DMS79 (cell line): ENCODE measurements at regions not wholly inside any gene's neighbourhood (a gene's known extent, or its start where the extent isn't known, plus 50 kb on each side); places are given as distances from the start of the nearest gene placed in this dataset.

Source experiments
- DNase-seq: peaks from one replicate; lab custom pipeline; 2025; lab: John Stamatoyannopoulos, UW

DNA sequence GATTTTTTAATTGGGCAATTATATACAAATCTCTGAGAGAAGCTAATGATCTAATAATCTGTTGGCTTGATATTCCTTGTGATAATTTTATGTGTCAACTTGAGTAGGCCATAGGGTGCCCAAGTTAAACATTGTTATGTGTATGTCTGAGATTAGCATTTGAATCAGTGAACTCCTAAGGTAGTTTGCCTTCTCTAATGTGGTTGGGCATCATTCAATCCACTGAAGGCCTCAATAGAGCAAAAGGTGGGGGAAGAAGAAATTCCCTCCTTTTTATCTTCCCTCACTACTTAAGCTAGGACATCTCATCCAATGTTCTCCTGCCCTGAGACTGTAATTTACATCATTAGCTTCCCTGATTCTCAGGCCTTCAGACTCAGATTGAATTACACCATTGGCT, 394.5 kb downstream of the LMO4 start:
- DNase-seq = no peak

DNA sequence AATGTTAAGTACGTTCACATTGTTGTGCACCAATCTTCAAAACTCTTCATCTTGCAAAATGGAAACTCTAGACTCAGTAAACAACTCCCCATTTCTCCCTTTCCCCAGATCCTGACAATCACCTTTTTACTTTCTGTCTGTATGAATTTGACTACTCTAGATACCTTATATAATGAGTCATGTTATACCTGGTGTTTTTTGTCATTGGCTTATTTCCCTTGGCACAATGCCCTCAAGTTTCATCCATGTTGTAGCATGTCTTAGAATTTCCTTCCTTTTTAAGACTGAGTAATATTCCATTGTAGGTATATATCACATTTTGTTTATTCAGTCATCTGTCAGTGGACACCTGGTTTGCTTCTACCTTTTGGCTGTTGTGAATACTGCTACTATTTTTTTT, 399.5 kb downstream of the LMO4 start:
- no peak for DNase-seq

DNA sequence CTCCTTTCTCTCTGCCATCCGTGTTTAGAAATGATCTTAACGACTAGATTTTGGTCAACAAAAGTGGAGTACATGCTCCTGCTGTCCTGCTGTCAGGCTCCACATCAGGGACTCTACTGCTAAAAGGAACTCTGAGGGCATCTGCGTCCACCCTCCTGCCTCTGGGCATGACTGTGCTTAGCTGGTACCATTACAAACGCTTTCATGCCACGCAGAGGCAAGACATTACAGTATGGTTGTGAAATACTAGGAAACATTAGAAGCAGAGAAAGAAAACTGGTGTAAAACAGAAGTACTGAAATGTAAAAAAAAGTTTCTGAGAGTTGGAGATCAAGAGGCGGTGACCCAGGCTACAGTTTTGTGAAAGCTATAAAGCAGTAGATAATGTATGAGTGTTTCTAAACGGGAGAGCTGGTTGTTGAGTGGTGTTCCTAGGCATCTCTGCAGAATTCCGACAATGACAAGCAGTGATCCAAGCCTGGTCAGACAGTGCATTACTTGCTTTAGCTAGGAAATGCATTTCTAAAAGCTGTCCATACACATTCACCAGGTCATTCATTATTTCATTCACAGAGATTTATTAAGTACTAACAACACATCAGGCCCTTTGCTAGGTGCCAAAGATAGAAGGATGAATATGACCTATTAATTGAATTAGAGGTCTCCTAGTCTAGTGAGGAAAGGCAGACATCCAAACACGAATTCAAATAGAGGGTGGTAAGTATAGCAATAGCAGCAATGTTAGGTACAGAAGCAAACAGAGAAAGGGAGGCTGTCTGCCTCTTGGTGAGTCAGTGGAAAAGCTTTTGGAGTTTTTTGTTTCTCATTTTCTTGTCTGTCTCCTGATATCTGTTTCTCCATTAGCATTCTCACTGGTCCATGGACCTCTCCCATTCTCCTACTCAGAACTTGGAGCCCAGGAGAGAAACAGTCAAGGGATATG, 401.9 kb downstream of the LMO4 start:
- DNase-seq = no peak

DNA sequence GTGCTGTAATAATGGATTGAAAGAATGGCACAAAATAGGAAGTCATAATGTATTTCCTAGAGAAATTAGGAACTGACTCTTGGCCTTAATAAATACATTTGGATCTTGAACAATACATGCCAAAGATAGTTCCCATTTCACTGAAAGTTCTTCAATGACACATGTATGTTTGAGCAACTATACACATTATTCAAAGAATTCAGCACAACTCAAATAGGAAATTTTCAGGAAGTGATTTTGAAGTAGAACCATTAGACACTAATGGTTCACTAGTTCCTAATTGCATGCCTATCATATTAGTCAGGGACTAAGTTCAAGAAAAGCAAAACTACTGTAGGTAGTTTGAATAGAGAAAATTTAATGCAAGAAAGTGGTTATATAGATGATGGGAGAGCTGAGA, 404.7 kb downstream of the LMO4 start:
- no peak for DNase-seq

DNA sequence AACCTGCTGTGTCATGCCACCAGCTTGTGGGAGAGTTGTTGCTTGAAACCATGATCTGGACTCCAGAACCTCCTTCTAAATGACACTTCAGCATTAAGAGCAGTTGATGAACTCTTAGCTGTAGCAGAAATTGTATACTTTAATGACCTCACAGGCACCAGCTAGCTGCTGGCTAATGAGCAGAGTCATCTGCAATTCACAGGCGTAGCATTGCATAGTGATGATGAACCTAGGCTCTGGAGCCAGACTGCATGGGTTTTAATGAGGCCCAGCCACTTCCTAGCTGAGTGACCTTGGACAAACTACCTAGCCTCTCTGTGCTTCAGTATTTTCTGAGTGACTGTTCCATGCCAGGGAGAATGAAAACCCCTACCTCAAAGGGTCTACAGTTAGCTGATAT, 407.1 kb downstream of the LMO4 start:
- no peak for DNase-seq

DNA sequence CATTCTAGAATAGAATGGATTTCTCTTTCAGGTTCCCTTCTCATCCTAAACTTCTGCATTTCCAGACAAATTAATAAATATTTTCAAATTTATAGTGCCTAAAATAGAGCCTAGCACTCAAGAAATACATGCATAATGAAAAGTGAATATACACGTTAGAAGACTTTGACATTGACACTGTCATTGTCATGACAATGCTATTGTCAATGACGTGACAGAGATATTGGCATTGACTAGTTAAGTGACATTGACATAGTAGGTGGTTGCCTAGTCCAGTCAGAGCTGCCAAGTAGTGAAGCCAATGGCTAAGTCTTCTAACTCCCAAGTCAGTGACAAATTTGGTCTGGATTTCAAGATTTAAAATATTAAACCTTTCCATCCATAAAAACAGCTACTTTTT, 410.5 kb downstream of the LMO4 start:
- no peak for DNase-seq

DNA sequence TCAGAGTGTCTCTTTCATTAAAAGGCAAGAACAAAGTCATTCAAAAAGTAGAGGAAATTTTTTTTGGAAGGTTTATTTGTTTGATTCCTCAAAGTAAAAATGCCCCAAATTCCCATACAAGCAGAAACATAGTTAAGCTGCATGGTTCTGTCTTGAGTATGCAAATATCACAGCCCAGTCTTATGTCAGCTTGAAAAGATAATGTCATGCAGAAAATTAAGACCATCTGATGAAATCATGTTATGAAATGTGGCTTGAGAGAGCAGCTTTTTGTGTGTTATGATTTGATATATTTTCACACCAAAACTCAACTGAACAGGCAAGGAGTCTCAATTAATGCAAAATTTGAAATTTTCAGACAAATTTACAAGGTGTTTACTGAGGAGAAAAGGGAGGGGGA, 411.0 kb downstream of the LMO4 start:
- no peak for DNase-seq

DNA sequence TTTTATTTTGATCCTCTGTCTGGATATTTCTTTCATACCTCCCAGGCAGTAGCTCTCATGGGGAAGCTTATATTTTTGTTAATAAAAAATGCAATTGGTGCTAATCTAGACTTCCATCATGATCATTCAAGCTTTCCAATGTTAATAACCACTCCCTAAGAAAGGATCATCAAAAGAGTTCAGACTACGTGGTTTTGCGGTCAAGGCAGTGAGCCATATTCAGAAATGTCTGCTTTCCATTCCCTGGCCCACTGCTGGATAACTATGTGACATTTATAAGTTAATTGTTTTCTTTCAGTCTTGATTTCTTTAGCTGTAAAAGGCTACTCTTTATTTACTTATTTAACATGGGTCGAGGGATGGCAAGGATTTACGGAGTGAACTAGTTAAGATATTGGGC, 414.6 kb downstream of the LMO4 start:
- no peak for DNase-seq

DNA sequence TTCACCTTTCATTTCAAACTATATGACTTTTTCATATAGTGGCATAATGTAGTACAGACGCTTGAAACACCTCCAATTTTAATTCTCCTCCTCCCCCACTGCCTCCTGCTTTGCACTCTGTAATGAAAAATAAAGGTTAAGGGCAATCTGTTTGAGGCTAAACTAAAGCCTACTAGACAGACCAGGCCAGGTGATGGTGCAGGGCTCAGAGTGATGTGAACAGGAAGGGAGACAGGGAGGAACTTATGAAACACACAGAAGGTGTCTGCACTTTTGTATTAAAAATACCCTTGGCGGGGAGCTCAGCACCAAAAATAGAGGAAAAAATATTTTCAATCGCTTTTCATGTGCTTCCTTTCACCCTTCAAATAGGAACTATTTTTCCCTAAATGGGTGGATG, 415.4 kb downstream of the LMO4 start:
- DNase-seq = no peak

DNA sequence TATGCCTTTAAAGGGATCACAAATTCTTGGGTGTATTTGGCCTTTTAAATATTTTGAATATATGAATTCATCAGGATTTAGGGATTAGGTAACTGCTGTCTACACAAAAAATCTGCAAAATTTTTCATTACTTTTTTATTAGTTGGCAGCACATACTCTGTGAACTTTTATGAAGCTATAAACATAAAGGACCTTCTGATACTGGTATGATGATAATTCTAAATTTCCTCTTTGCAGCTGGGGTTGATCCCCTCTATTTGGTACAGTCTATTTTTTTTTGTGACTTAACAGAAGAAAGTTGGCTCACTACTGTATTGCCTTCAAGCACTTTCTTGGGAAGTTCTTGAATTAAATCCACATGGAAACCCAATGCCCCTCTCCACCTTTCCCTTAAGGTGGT, 416.1 kb downstream of the LMO4 start:
- no peak for DNase-seq

DNA sequence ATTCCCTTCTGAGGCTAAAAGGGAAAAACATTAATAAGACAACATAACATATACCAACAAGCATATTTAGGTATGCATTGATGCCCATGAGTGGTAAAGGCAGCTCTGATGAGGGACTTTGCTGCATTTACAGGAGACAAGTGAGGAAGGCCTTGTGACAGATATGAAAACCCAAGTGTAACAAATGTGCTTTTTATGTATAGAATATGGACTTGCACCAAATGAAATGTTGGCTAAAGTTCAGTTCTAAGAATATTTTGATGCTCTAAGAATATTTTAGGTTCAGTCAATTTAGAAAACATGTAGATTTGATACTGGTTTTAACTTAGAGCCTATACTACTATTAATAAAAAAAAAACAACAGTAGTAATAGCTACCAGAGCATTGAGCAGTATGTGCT, 424.7 kb downstream of the LMO4 start:
- DNase-seq = no peak

DNA sequence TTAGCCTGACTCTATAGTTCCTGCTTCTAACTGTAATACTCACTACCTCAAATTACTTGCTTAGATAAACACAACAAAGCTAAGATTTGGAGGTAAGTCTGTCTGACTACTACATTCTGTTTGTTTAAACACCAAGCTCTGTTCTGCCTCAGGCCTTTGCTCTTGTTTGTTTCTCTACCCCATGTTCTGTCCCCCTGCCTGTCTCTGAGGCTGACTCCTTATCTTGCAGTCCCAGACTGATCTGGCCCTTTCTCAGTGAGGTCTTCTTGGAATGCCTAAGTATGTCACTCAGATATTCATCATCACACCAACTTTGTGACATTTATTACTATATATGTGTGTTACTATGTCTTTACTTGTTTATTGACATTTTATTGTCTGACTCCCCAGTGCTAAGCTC, 425.5 kb downstream of the LMO4 start:
- no peak for DNase-seq

DNA sequence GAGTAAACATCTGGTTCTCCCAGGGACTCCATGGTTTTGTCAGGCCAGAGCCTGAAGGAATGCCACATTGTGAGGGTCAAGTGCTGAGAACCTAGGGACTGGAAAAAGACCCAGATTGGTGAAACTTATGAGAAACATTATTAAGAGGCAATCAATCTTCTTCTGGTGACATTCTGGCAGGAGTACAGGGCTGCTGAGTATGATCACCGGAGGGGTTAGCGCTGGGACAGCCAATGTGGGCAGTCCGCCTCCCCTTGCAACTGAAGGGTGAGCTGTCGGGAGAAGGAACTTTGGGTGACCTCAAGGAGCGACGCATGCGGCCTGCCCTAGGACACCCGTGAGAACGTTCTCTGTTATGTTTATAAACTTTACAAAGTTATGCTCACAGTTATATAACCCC, 429.0 kb downstream of the LMO4 start:
- DNase-seq = no peak

DNA sequence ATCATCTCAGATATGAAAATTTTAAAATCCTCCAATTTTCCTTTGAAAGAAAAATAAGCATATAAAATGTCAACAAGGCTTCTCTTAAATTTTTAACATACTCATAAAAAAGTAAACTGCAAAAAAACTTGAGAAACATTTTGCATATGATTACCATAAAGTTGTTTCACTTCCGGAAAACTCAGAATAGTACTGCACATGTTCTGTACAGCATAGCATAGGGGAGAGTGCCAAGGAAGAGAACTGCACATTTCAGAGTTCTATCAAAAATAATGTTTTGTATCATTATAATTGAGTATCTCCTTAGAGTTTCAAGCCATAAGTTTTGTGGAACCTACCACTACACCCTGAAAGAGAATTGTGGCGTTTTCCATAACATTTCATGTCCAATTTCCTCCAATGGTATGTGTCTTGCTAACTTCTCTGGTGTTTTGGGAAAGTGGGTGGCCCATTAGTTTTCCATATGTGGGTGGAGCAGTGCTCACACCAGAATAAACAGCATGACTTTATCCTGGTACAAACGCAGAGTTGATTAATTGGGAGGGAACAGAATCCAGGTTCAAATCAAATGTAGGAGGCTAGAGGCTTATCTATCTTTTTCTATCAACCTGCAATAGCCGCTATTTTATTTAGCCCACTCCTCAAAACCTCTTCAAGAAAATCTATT, 430.9 kb downstream of the LMO4 start:
- no peak for DNase-seq

DNA sequence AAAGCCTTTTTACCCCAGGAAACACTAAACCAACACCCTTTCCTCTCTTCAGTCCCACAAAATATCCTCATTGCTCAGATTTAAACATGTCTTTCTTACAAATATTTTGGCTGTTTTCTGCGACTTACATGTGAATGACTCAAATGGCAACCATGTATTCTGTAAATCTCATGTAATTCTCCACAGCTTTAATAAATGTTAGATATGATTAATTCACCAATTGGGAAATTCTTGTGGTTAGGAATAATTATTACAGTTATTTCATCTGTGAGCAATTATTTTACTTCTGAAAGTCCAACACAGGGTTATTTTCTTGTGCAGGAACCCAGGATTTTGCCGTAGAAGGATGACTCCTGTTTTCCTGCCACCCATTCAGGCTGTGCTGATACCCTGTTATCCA, 431.5 kb downstream of the LMO4 start:
- DNase-seq = no peak

DNA sequence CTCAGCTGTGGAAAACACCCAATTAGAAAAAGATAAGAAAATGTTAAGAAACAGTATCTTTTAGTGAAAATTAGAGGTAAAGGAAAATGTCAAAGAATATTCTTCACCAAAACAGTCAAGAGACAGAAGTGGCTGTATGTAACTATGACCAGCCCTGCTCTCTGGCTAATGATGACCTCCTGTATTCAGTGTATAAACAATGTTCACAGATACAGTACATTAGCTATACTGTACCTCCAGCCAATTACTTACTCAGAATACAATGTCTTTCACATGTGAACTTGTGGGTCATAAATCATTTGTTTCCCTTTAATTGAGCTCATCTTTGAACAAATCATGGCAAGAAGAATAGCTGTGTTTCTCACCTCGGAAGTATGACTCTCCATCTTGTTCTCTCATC, 432.0 kb downstream of the LMO4 start:
- DNase-seq = no peak

DNA sequence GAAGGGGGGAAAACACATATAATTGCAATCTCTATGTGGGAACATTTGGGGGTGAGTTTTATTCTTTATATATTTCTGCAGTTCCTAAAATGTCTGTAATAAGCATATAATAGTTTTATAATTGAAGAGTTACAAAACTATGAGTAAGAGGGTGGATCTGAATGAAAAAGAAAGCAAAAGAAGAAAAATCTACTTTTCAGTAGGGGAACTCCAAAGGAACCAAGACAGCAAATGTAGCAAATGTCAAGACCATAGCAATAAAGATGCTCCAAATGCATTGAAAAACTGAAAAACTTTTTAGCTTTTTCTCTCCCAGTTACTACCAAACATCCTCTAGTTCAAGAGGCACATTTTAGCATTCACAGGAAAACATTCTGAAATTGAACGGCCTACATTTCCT, 434.8 kb downstream of the LMO4 start:
- DNase-seq = no peak

DNA sequence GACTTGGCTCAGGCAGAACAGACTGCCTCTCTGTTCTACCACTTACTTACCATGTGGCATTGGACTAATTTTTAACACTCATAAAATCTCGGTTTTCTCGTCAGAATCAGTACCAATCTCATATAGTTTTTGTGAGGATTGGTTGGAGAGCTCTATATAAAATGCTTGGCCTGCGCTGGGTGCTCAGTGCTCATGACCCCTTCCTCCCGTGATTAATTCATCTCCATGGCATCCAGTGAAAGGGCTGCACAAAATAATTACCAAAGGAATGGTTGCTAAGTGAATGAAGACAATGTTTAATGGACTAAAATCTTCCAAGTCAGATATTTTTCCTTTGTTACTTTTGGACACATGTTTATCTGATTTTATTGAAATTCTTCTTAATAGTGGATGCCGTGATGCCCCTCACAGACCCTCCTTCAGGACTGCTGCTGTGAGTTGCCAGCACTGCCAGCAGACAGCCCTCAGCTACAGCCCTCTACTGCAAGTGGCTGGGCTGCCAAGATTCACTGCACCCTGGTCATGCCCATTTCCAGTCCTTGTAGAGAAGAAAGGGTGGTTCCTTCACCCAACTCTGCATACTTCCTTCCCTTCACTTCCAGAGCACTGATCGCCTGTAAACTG, 436.5 kb downstream of the LMO4 start:
- no peak for DNase-seq

DNA sequence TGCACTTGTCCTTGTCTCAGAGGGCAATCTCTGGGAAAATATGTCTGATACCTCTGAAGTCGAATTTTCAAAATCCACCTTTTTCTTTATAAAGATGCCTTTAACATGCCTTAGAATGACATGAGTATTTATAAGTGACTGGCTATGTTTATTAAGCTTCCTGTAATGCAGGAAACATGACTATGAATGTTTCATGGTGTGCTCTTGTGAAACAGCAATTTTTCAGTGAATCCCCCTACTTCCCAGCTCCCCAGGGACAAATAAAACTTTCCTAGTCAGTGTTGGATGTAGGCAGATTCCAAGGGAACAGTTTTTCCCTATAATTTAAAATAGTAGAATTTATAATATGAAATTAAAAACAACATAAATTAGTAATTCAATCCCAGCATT, 437.0 kb downstream of the LMO4 start:
- no peak for DNase-seq

DNA sequence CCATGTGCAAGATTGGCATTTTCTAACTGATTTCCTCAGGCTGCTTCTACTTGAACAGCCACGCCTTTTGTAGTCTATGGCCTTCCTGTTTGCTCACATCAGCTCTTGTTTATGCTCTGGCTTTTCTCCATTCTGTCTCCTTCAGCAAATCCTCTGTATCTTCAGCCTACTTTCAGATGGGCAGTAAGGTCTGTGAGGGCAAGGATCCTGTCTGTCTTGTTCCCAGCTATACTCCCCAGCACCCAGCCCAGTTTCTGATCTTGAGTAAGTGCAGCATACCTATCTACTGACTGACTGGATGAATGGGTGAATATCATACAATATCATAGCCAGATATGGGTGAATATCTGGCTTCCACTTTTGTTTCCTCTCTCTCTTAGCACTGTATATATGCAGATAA, 438.1 kb downstream of the LMO4 start:
- no peak for DNase-seq

DNA sequence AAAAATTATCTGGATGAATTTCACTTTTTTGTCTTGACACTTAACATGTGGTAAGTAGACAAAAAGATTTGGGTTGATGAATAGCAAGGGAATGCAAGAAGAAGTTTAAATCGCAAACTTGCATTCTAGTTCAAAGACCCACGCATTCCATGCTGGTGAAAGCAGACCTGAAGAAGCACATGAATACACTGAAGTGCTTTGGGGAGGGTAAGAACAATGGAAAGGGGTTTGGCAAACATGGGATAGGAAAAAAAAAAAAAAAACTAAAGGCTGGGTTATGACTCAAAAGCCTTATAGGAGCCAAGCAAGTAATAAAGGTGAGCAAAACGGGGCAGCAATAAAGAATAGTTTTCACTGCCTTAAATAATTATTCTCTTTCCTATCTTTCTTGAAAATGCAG, 450.2 kb downstream of the LMO4 start:
- no peak for DNase-seq

DNA sequence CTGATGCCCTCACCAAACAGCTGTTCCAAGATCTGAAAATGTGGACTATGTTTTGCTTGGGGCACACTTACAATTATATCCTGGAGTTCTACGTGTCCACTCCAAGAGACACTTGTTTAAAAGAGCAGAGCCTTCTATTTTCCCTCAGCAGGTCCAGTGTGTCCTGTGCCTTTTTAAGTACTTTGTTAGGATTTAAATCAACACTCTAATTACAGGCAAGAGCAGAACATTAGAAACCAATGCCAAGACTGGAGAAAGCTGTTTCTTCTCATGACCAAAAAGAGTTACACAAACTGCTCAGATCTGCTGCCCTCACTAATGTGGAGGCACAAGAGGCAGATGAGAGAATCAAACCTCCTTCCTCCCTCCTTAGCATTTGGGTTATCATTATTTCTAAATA, 452.9 kb downstream of the LMO4 start:
- DNase-seq = no peak

DNA sequence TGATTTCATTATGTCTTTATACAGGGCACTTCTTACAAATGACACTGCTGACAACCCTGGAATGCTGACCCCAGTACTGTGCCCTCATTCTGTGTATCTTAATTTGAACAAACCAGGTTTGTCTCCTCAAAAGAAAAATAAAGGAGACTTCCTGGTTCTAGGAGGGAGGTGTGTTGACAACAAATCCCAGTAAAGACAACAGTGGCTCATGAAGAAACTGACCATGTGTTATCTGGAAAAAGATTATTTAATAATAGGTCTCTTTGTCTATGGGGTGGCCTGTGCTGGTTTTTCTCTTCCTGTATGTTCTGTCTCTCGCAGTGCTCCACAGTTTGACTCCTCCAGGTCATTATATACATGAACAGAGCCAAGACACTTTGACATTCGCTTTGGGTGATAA, 454.6 kb downstream of the LMO4 start:
- no peak for DNase-seq
